ENCODE measurements at regions not wholly inside any gene's neighbourhood (a gene's known extent, or its start where the extent isn't known, plus 50 kb on each side); places are given as distances from the start of the nearest gene placed in this dataset.

DNA sequence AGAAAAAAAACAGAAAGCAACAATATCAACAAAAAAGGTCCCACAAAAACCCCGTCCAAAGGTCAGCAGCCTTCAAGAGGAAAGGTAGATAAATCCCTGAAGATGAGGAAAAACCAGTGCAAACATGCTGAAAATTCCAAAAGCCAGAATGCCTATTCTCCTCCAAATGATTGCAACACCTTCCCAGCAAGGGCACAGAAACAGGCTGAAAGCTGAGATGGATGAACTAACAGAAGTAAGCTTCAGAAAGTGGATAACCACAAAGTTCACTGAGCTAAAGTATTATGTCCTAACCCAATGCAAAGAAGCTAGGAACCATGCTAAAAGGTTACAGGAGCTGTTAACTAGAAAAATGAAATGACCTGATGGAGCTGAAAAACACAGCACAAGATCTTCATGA is 226.4 kb upstream of the DSEL start:
- TF ChIP-seq, protein P1, sequence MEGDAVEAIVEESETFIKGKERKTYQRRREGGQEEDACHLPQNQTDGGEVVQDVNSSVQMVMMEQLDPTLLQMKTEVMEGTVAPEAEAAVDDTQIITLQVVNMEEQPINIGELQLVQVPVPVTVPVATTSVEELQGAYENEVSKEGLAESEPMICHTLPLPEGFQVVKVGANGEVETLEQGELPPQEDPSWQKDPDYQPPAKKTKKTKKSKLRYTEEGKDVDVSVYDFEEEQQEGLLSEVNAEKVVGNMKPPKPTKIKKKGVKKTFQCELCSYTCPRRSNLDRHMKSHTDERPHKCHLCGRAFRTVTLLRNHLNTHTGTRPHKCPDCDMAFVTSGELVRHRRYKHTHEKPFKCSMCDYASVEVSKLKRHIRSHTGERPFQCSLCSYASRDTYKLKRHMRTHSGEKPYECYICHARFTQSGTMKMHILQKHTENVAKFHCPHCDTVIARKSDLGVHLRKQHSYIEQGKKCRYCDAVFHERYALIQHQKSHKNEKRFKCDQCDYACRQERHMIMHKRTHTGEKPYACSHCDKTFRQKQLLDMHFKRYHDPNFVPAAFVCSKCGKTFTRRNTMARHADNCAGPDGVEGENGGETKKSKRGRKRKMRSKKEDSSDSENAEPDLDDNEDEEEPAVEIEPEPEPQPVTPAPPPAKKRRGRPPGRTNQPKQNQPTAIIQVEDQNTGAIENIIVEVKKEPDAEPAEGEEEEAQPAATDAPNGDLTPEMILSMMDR (IDR thresholded peaks at IDR 0.05; ENCODE audit: low read depth, low read length) = no peak
- TF ChIP-seq POLR2A (IDR thresholded peaks at IDR 0.05; ENCODE audit: extremely low read depth, insufficient read length) = no peak
- TF ChIP-seq, protein P2, sequence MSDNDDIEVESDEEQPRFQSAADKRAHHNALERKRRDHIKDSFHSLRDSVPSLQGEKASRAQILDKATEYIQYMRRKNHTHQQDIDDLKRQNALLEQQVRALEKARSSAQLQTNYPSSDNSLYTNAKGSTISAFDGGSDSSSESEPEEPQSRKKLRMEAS (IDR thresholded peaks at IDR 0.05; ENCODE audit: low read depth, low read length) = no peak
